EH (cell line): ENCODE measurements at regions not wholly inside any gene's neighbourhood (a gene's known extent, or its start where the extent isn't known, plus 50 kb on each side); places are given as distances from the start of the nearest gene placed in this dataset.
"Not testable (repeated sequence)": the region's sequence is repeated elsewhere in the genome, so short reads cannot be mapped to it uniquely, and the experiment has no call there.

Source experiments
- DNase-seq: peaks from one replicate; pipeline ENCODE4 v3.0.0-alpha.2; 2015; ENCODE audit warnings: low read depth

- no peak for DNase-seq
These were observed 241.5 kb downstream of the SATB2 start for GRCh38 chr2:199216253-199216652.

GRCh38 chr2:199207011-199207410 lies 250.7 kb downstream of the SATB2 start:
- DNase-seq = peak; percentile 31

GRCh38 chr2:199206536-199206935 lies 251.2 kb downstream of the SATB2 start:
- no peak for DNase-seq

GRCh38 chr2:199202964-199203363 lies 254.8 kb downstream of the SATB2 start:
- DNase-seq = no peak

- DNase-seq = no peak
These were observed 256.2 kb downstream of the SATB2 start for GRCh38 chr2:199201539-199201938.

- DNase-seq = no peak
These were observed 257.9 kb downstream of the SATB2 start for GRCh38 chr2:199199797-199200196.

GRCh38 chr2:199197448-199197847 lies 260.3 kb downstream of the SATB2 start:
- peak; percentile 5 for DNase-seq

- no peak for DNase-seq
These were observed 261.1 kb downstream of the SATB2 start for GRCh38 chr2:199196686-199197085.

GRCh38 chr2:199195927-199196502 lies 261.7 kb downstream of the SATB2 start:
- DNase-seq = no peak

GRCh38 chr2:199191461-199191860 lies 266.3 kb downstream of the SATB2 start:
- no peak for DNase-seq

GRCh38 chr2:199189229-199189628 lies 268.5 kb downstream of the SATB2 start:
- DNase-seq = no peak

GRCh38 chr2:199186301-199186751 lies 271.4 kb downstream of the SATB2 start:
- no peak for DNase-seq

- DNase-seq = not testable (repeated sequence)
These were observed 272.6 kb downstream of the SATB2 start for GRCh38 chr2:199185174-199185573.

- DNase-seq = no peak
These were observed 293.9 kb downstream of the SATB2 start for GRCh38 chr2:199163613-199164458.

- DNase-seq = peak; percentile 94
These were observed 296.9 kb downstream of the SATB2 start for GRCh38 chr2:199160677-199161465.

- peak; percentile 5 for DNase-seq
These were observed 297.7 kb downstream of the SATB2 start for GRCh38 chr2:199160081-199160480.

GRCh38 chr2:199148076-199148845 lies 309.5 kb downstream of the SATB2 start:
- DNase-seq = no peak

GRCh38 chr2:199147216-199147615 lies 310.5 kb downstream of the SATB2 start:
- peak; percentile 53 for DNase-seq

- no peak for DNase-seq
These were observed 313.2 kb downstream of the SATB2 start for GRCh38 chr2:199144546-199144945.

- DNase-seq = peak; percentile 16
These were observed 313.7 kb downstream of the SATB2 start for GRCh38 chr2:199144036-199144435.

GRCh38 chr2:199136681-199137080 lies 321.1 kb downstream of the SATB2 start:
- DNase-seq = peak; percentile 71

- no peak for DNase-seq
These were observed 321.5 kb downstream of the SATB2 start for GRCh38 chr2:199136242-199136641.
